DMS 273 (cell line): ENCODE measurements at regions not wholly inside any gene's neighbourhood (a gene's known extent, or its start where the extent isn't known, plus 50 kb on each side); places are given as distances from the start of the nearest gene placed in this dataset.

Experiments
- DNase-seq: peaks from one replicate; lab custom pipeline; 2025; ENCODE audit not compliant: unreplicated experiment; lab: John Stamatoyannopoulos, UW

- no peak for DNase-seq
Measured at GRCh38 chr16:27737513-27737912, 187.6 kb downstream of the KATNIP start.
